GM12892 (cell line): ENCODE measurements at regions not wholly inside any gene's neighbourhood (a gene's known extent, or its start where the extent isn't known, plus 50 kb on each side); places are given as distances from the start of the nearest gene placed in this dataset.

Experiments
- DNase-seq: peaks from one replicate; pipeline ENCODE4 v3.0.0; 2011; ENCODE audit not compliant: insufficient read length
- FAIRE-seq: peaks from 2 replicates; lab custom pipeline; 2011; peaks lifted over from hg19 to GRCh38; lab: Jason Lieb, UNC
- POLR2A ChIP-seq: IDR thresholded peaks from 2 replicates; pipeline ENCODE4 v1.6.1; 2011; ENCODE audit warnings: low read depth, low read length, control low read depth
- POLR2AphosphoS5 ChIP-seq: IDR thresholded peaks from 2 replicates; pipeline ENCODE4 v1.6.1; 2011; ENCODE audit warnings: low read depth, low read length, control low read depth
- TAF1 ChIP-seq: IDR thresholded peaks from 2 replicates; pipeline ENCODE4 v1.6.1; 2011; ENCODE audit warnings: low read depth, mild to moderate bottlenecking, control low read depth, low read length, borderline replicate concordance

DNA sequence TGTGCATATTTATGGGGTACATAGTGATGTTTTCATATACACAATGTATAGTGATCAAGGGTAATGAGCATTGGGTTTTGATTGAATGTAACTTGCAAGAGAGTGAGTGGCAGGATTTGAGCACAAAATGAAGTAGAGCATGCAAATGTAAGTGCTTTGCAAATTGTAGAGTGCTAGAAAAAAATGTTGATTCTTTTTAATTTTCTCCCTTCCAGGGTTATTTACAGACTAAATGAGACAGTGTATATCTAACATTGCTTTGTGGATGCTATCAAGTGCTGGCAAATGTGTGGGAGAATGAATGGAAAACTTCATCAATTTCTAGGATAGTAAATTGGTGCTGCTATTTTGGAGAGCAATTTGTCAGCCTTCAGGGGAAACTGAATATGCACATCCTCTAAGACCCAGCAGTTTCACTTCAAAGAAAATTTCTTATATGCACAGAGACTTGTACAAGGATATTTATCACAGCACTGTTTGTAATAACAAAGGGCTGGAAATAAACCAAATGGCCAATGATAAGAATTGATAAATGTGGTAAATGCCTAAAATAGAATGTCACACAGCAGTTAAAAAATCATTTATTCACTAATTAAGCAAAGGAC lies 120.6 kb upstream of the PLPP4 start:
- no peak for DNase-seq
- TF ChIP-seq TAF1 (no peak), POLR2AphosphoS5 (no peak), POLR2A (no peak)
- FAIRE-seq = no peak

DNA sequence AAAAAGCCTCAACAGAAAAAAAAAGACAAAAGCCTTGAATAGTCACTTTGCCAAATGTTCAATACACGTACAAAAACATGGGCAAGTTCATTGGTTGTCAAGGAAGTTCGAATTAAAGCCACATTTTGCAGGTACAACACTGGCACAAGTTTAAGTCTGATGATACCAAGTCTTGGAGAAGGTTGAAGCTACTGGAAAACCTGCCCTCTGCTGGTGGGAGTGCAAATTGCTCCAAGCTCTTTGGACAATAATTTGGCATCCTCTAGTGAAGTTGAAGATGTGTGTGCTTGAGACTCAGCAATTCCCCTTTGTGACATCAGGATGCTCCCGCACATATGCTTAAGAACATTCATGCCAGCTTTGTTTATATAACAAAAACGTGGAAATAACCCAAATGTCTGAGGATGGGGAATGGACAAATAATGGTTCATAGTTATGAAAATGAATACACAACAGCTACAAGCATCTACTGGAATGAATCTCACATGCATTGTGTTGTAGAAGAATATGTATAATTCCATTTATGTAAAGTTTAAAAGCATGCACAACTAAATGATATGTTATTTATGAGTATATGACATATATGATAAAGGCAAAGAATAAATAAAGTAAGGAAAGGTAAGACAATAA lies 120.0 kb upstream of the PLPP4 start:
- peak; percentile 3 for DNase-seq
- FAIRE-seq = peak; percentile 85

DNA sequence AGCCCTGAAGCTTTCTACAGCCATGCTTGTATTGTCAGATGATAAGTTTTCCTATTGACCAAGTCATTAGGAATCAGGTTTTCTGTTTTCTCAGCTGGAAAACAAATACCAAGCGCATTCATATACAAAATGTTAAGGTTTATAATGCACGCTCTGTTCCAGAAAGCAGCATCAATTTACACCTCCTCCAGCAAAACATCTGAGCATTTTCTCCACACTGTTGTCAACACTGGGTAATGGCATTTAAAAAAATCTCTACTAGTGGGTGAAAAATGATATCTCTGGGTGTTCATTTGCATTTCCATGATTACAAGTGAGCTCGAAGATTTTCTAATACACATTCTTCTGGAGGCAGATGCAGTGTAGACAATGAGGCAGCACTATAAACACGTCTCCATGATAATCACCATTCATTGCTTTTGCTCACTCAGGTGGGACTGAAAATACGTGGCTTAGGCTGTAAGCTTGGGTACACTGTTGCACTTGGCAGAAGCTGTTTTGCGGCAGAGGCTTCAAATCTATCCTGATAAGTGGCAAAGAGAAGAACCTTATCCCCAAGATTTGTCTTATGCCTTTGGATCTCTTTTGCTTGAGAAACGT lies 114.8 kb upstream of the PLPP4 start:
- no peak for TF ChIP-seq TAF1
- no peak for TF ChIP-seq POLR2AphosphoS5
- no peak for TF ChIP-seq POLR2A
- no peak for DNase-seq
- FAIRE-seq = no peak

More for the DNA sequence above, 120.0 kb upstream of the PLPP4 start:
- no peak for TF ChIP-seq POLR2AphosphoS5
- TF ChIP-seq POLR2A = no peak
- TF ChIP-seq TAF1 = no peak

GRCh38 chr10:120345186-120345585 lies 111.8 kb upstream of the PLPP4 start:
- DNase-seq (no peak), FAIRE-seq (no peak)
- TF ChIP-seq POLR2A (no peak), TAF1 (no peak), POLR2AphosphoS5 (no peak)

DNA sequence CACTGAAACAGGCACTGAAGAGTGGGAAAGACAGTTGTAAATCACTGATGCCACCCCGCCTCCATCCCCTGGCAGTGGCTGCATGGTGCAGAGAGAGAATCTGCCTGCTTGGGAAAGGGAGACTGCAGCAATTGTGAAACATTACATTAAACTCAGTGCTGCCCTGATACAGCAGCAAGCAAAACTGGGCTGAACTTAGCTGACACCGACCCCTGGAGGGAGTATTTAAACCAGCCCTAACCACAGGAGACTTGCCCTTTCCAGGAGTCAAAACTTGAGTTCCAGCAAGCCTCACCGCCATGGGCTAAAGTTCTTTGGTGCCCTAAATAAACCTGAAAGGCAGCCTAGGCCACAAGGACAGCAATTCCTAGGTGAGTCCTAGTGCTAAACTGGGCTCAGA lies 109.4 kb upstream of the PLPP4 start:
- FAIRE-seq (no peak), DNase-seq (no peak)
- no peak for TF ChIP-seq POLR2A

GRCh38 chr10:120349069-120349468 lies 108.0 kb upstream of the PLPP4 start:
- DNase-seq (no peak), FAIRE-seq (no peak)
- TF ChIP-seq POLR2AphosphoS5 = no peak
- no peak for TF ChIP-seq POLR2A
- no peak for TF ChIP-seq TAF1

GRCh38 chr10:120355425-120355824 lies 101.6 kb upstream of the PLPP4 start:
- TF ChIP-seq POLR2AphosphoS5 = no peak
- TF ChIP-seq TAF1 = no peak
- TF ChIP-seq POLR2A = no peak
- DNase-seq = no peak
- no peak for FAIRE-seq

GRCh38 chr10:120360571-120360970 lies 96.5 kb upstream of the PLPP4 start:
- FAIRE-seq = no peak
- DNase-seq = no peak

GRCh38 chr10:120365872-120366271 lies 91.2 kb upstream of the PLPP4 start:
- no peak for FAIRE-seq
- TF ChIP-seq POLR2AphosphoS5 (no peak), POLR2A (no peak)

More at GRCh38 chr10:120360571-120360970, 96.5 kb upstream of the PLPP4 start:
- TF ChIP-seq POLR2A (no peak), TAF1 (no peak), POLR2AphosphoS5 (no peak)

GRCh38 chr10:120367341-120367740 lies 89.7 kb upstream of the PLPP4 start:
- DNase-seq (no peak), FAIRE-seq (no peak)
- TF ChIP-seq POLR2A = no peak
- no peak for TF ChIP-seq TAF1
- no peak for TF ChIP-seq POLR2AphosphoS5

More at GRCh38 chr10:120365872-120366271, 91.2 kb upstream of the PLPP4 start:
- DNase-seq = no peak

DNA sequence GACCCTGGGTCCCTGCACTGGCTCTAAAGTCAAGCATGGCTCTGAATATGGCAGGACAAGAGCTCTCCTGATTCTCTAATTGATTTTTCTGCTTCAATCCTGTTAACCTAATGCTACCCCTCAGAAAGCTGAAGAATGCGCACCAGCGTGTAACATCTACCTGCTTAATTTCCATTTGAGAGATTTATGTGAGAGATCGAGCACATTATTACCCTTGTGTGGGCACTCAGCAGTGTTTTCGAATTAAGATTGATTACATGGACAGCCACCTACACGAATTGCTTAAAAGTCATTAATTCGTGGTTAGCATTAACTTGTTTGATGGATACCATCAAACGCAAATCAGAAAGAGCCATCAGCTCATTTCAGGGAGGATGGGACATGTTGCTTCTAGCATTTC lies 88.7 kb upstream of the PLPP4 start:
- no peak for DNase-seq
- TF ChIP-seq POLR2A (no peak), POLR2AphosphoS5 (no peak), TAF1 (no peak)
- no peak for FAIRE-seq

DNA sequence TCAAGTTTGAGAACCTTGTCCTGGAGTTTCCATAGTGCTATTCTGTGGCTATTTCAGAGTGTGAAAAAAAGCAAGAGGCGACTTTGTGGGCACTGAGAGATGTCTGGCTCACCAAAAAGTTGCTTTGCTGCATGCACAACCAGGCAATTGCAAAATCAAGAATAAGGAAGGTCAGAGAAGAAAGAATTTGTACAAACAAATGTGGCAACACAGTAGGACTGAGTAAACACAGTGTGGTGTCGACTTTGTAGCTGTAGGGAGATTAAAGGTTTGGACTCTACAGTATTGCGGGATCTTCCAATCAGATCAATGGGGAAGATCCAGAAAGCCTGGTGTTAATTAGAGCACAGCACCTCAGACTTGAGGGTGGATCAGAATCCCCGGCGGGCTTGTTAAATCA lies 88.1 kb upstream of the PLPP4 start:
- TF ChIP-seq TAF1 = no peak
- FAIRE-seq = no peak
- no peak for DNase-seq
